ENCODE measurements at regions not wholly inside any gene's neighbourhood (a gene's known extent, or its start where the extent isn't known, plus 50 kb on each side); places are given as distances from the start of the nearest gene placed in this dataset.

GRCh38 chr3:56858331-56858730 lies 56.6 kb upstream of the ARHGEF3 start:
- Histone ChIP-seq H3K9me3 (replicated peaks in 1 of 11) (no peaks in the 10 kb centered on the region), H3K4me2 (no peak overlapping the region)
- no peak for TF ChIP-seq Cebpa-rat (IDR thresholded peaks at IDR 0.05)

GRCh38 chr3:56857178-56857577 lies 55.4 kb upstream of the ARHGEF3 start:
- no peak overlapping the region for H3K27ac ChIP-seq
- peaks cover 0 to 5% (median 0%) of the 10 kb centered on the region in 10 experiments; a peak in 1 of 20 replicates for H3K4me1 ChIP-seq
- no peaks in the 10 kb centered on the region for H3K27me3 ChIP-seq
- no peak overlapping the region for H3K4me2 ChIP-seq
- no peak for TF ChIP-seq Cebpa-rat (IDR thresholded peaks at IDR 0.05)
- H3K4me3 ChIP-seq = no peak overlapping the region
- no peaks in the 10 kb centered on the region for H3K9me3 ChIP-seq (replicated peaks in 1 of 11)
- no peak overlapping the region for H3K9ac ChIP-seq
- H4K20me1 ChIP-seq = no peaks in the 10 kb centered on the region
- H3K36me3 ChIP-seq = no peaks in the 10 kb centered on the region

More at GRCh38 chr3:56858331-56858730, 56.6 kb upstream of the ARHGEF3 start:
- no peak overlapping the region for H3K4me3 ChIP-seq
- no peak overlapping the region for H3K9ac ChIP-seq
- H3K36me3 ChIP-seq = no peaks in the 10 kb centered on the region
- H3K27ac ChIP-seq = no peak overlapping the region
- H3K27me3 ChIP-seq = no peaks in the 10 kb centered on the region
- H4K20me1 ChIP-seq = no peaks in the 10 kb centered on the region
- peaks cover 0 to 10% (median 0%) of the 10 kb centered on the region in 10 experiments; a peak in 2 of 20 replicates for H3K4me1 ChIP-seq

- H3K36me3 ChIP-seq = no peaks in the 10 kb centered on the region
- no peak overlapping the region for H3K27ac ChIP-seq
- H4K20me1 ChIP-seq = no peaks in the 10 kb centered on the region
- no peak overlapping the region for H3K4me3 ChIP-seq
- H3K9ac ChIP-seq = no peak overlapping the region
- peaks cover 0 to 5% (median 0%) of the 10 kb centered on the region in 10 experiments; a peak in 1 of 20 replicates for H3K4me1 ChIP-seq
- no peak overlapping the region for H3K4me2 ChIP-seq
- no peaks in the 10 kb centered on the region for H3K27me3 ChIP-seq
- H3K9me3 ChIP-seq (replicated peaks in 1 of 11) = no peaks in the 10 kb centered on the region
- TF ChIP-seq Cebpa-rat (IDR thresholded peaks at IDR 0.05) = no peak
Measured at GRCh38 chr3:56856752-56857151, 55.0 kb upstream of the ARHGEF3 start.

GRCh38 chr3:56855856-56856512 lies 54.2 kb upstream of the ARHGEF3 start:
- H3K27ac ChIP-seq = no peak overlapping the region
- no peak overlapping the region for H3K4me3 ChIP-seq
- peaks cover 0 to 5% (median 0%) of the 10 kb centered on the region in 10 experiments; a peak in 1 of 20 replicates for H3K4me1 ChIP-seq
- no peaks in the 10 kb centered on the region for H3K36me3 ChIP-seq
- TF ChIP-seq Cebpa-rat (IDR thresholded peaks at IDR 0.05) = no peak
- no peaks in the 10 kb centered on the region for H4K20me1 ChIP-seq
- H3K9ac ChIP-seq = no peak overlapping the region
- peak overlapping the region in 1 of 11 experiments; percentile 16; a peak in 1 of 22 replicates for H3K4me2 ChIP-seq
- H3K27me3 ChIP-seq = no peaks in the 10 kb centered on the region
- H3K9me3 ChIP-seq (replicated peaks in 1 of 11) = no peaks in the 10 kb centered on the region

GRCh38 chr3:56854856-56855611 lies 53.3 kb upstream of the ARHGEF3 start:
- Histone ChIP-seq H4K20me1 (no peaks in the 10 kb centered on the region), H3K4me2 (no peak overlapping the region), H3K9ac (no peak overlapping the region), H3K4me3 (no peak overlapping the region), H3K27me3 (no peaks in the 10 kb centered on the region), H3K27ac (no peak overlapping the region), H3K36me3 (no peaks in the 10 kb centered on the region), H3K4me1 (peaks cover 0 to 5% (median 0%) of the 10 kb centered on the region in 10 experiments; a peak in 1 of 20 replicates), H3K9me3 (replicated peaks in 1 of 11) (no peaks in the 10 kb centered on the region)
- TF ChIP-seq Cebpa-rat (IDR thresholded peaks at IDR 0.05) = no peak

- H4K20me1 ChIP-seq = no peaks in the 10 kb centered on the region
- no peak overlapping the region for H3K27ac ChIP-seq
- H3K9ac ChIP-seq = no peak overlapping the region
- no peaks in the 10 kb centered on the region for H3K36me3 ChIP-seq
- H3K4me3 ChIP-seq = no peak overlapping the region
- H3K9me3 ChIP-seq (replicated peaks in 1 of 11) = no peaks in the 10 kb centered on the region
- H3K4me1 ChIP-seq = peaks cover 0 to 5% (median 0%) of the 10 kb centered on the region in 10 experiments; a peak in 1 of 20 replicates
- TF ChIP-seq Cebpa-rat (IDR thresholded peaks at IDR 0.05) = no peak
- H3K4me2 ChIP-seq = no peak overlapping the region
- H3K27me3 ChIP-seq = no peaks in the 10 kb centered on the region
Measured at GRCh38 chr3:56851966-56852884, 50.5 kb upstream of the ARHGEF3 start.

Measured in BLaER1 treated with 17β-estradiol and CSF1 and Interleukin-3, amounts not matched to agents 10 nM and 100 nM (cell line).